Mesodermal cell (in vitro differentiated cells): ENCODE measurements at regions not wholly inside any gene's neighbourhood (a gene's known extent, or its start where the extent isn't known, plus 50 kb on each side); places are given as distances from the start of the nearest gene placed in this dataset.

Experiments used
- H3K27ac ChIP-seq: 2 replicates; pipeline ENCODE4 v1.7.0; 2013; ENCODE audit warnings: mild to moderate bottlenecking, low read depth, low read length, moderate library complexity; ENCODE audit not compliant: severe bottlenecking
- H3K36me3 ChIP-seq: 2 replicates; pipeline ENCODE4 v1.7.1; 2013; ENCODE audit warnings: mild to moderate bottlenecking, low read length, moderate library complexity; ENCODE audit not compliant: control insufficient read depth, insufficient read depth
- H3K4me1 ChIP-seq: one replicate; pipeline ENCODE4 v1.7.1; 2013; ENCODE audit warnings: mild to moderate bottlenecking, low read length; ENCODE audit not compliant: insufficient read depth, control insufficient read depth, poor library complexity, severe bottlenecking
- H3K4me3 ChIP-seq: 2 replicates; pipeline ENCODE4 v1.7.0; 2013; ENCODE audit warnings: low read length, control low read depth, mild to moderate bottlenecking; ENCODE audit not compliant: insufficient read depth, poor library complexity, severe bottlenecking; ENCODE audit errors: extremely low read depth
- H3K9me3 ChIP-seq: 2 replicates; pipeline ENCODE4 v1.7.1; 2013; ENCODE audit warnings: mild to moderate bottlenecking, low read length, moderate library complexity; ENCODE audit not compliant: control insufficient read depth
- WGBS, 2 experiments: methylation state at CpG; one replicate each; pipeline ENCODE4 v1.1.5; 2013; ENCODE audit warnings: missing lambda C conversion rate in 2 of 2; ENCODE audit not compliant: insufficient coverage in 2 of 2; 5-methylcytosine and 5-hydroxymethylcytosine counted together

DNA sequence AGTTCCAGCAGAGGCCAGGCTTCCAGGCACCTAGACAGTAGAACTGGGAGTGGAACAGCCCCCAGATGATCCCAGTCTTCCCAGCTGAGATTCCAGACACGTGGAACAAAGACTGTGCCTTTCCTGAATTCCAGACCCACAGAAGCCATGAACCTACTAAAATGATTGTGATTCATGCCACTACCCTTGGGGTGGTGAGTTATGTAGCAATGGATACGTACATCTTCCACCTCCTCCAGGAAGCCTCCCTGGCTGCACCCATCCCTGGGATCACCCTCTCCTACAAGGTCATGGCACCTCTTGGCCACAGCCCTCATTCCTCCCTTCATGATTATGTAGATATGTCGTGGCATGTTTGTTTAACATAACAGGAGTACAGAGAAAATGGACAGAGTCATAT lies 83.4 kb downstream of the NPTX2 start:
- Histone ChIP-seq H3K36me3 (no peaks in the 10 kb centered on the region), H3K4me1 (no peaks in the 10 kb centered on the region), H3K27ac (no peak overlapping the region), H3K9me3 (peaks cover under 1% of the 10 kb centered on the region), H3K4me3 (no peak overlapping the region)
- WGBS, 2 experiments: 63 to 71% methylated on average over 1 to 2 of the region's 3 CpGs

- WGBS, 2 experiments: 86 to 87% methylated on average over 8 to 10 of the region's 11 CpGs
- no peaks in the 10 kb centered on the region for H3K9me3 ChIP-seq
- H3K4me1 ChIP-seq: no peaks in the 10 kb centered on the region
- H3K36me3 ChIP-seq: no peaks in the 10 kb centered on the region
- H3K4me3 ChIP-seq: no peak overlapping the region
- no peak overlapping the region for H3K27ac ChIP-seq
Observed at GRCh38 chr7:98701372-98701771, 84.3 kb downstream of the NPTX2 start.

GRCh38 chr7:98702021-98702420 lies 84.9 kb downstream of the NPTX2 start:
- H3K27ac ChIP-seq: no peak overlapping the region
- 100% methylated on average over 1 of the region's 2 CpGs; no CpG with 5 or more reads in 1 of the 2 experiments for WGBS, 2 experiments
- no peaks in the 10 kb centered on the region for H3K36me3 ChIP-seq
- H3K9me3 ChIP-seq: no peaks in the 10 kb centered on the region
- H3K4me1 ChIP-seq: no peaks in the 10 kb centered on the region
- H3K4me3 ChIP-seq: no peak overlapping the region

DNA sequence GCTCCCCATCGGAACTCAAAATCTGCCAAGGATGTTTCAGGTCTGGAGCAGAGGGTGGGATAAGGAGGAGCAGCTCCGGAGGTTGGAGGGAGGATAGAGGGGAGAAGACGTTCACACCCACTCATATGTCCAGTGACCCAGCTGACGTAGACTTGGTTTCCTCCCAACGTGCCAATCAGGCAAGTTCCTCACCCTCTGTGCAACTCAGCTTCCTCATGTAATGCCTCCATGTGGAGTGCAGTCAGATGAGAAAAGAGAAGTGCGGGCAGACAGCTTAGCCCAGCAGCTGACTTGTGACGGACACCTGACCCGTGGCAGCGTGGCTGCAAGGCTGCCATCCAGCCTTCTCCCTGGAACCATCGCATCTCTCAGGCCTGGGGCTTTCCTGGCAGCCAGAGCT lies 86.8 kb downstream of the NPTX2 start:
- Histone ChIP-seq H3K4me1 (no peaks in the 10 kb centered on the region), H3K9me3 (no peaks in the 10 kb centered on the region), H3K27ac (no peak overlapping the region), H3K4me3 (no peak overlapping the region), H3K36me3 (no peaks in the 10 kb centered on the region)
- WGBS, 2 experiments: 86 to 88% methylated on average over 7 to 8 of the region's 10 CpGs

- H3K9me3 ChIP-seq: no peaks in the 10 kb centered on the region
- no peaks in the 10 kb centered on the region for H3K4me1 ChIP-seq
- no peak overlapping the region for H3K4me3 ChIP-seq
- WGBS, 2 experiments: 76% methylated on average over 14 of the region's 14 CpGs
- H3K36me3 ChIP-seq: no peaks in the 10 kb centered on the region
- H3K27ac ChIP-seq: no peak overlapping the region
Observed at GRCh38 chr7:98705626-98706025, 88.5 kb downstream of the NPTX2 start.

DNA sequence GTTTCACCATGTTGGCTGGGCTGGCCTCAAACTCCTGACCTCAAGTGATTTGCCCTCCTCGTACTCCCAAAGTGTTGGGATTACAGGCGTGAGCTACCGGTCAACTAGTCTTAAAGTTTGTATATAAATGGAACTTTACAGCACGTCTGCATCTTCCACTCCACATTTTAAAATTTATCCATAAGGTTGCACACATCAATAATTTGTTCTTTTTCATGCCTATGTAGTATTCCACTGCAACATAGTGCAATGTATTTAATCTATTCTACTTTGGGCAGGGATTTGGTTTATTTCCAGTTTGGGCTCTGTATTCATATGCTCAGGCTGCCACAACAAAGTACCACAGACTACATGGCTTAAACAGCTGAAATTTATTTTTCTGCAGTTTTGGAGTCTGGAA lies 90.0 kb downstream of the NPTX2 start:
- Histone ChIP-seq H3K4me3 (no peak overlapping the region), H3K36me3 (no peaks in the 10 kb centered on the region), H3K9me3 (no peaks in the 10 kb centered on the region), H3K27ac (no peak overlapping the region), H3K4me1 (no peaks in the 10 kb centered on the region)
- WGBS, 2 experiments: 60% methylated on average over 1 of the region's 4 CpGs; no CpG with 5 or more reads in 1 of the 2 experiments

DNA sequence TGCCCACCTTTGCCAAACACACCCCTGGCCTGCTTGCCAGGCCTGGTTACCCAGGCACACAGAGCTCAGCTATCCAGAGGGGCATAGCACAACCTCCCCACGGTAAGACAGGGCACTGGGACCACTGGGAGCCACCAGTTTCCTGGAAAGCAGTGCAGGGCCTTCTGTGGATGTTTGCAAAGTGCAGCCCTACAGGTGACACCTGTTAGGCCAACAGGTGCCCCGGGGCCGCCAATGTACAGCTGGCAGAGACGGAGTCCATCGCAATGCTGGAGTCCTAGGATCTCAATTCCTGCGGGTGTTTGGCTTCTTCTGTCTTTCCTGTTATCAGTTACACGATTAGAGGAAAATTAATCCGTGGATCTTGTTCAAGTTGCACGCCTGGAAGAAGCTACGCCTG lies 94.9 kb downstream of the NPTX2 start:
- WGBS, 2 experiments: 92 to 96% methylated on average over 9 to 10 of the region's 10 CpGs
- H3K4me3 ChIP-seq: no peak overlapping the region
- no peaks in the 10 kb centered on the region for H3K4me1 ChIP-seq
- no peaks in the 10 kb centered on the region for H3K9me3 ChIP-seq
- no peak overlapping the region for H3K27ac ChIP-seq
- H3K36me3 ChIP-seq: no peaks in the 10 kb centered on the region

DNA sequence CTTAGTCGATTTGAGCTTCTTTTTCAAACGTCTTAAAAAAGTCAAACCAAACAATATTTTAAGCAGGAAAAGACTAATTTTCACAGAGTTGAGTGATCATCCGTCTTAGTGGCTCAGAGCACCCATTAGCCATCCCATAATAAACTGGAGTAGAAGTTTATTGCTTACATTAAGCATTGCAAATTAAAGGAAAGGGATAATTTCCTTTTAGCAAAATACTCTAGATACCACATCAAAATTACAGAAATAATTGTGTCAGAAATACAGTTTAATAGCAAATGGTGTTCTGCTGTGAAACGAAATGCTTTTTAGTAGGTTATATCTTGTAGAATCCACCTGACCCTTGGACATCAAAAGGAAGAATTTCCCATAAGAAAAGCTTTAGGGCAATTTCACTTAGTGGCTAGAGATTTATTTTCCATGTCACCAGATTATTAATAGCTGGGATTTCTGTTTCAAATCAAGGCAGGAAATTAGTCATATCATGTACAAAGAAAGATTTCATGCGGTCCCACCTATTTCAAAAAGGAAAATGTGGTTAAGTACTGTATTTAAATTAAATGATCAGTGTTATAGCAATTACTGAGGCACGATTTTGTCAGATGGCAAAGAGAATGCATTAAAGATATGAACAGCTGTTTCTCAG lies 96.2 kb downstream of the NPTX2 start:
- Histone ChIP-seq H3K4me1 (no peaks in the 10 kb centered on the region), H3K4me3 (no peak overlapping the region), H3K27ac (no peak overlapping the region), H3K9me3 (no peaks in the 10 kb centered on the region), H3K36me3 (no peaks in the 10 kb centered on the region)
- 71% methylated on average over 3 of the region's 6 CpGs; no CpG with 5 or more reads in 1 of the 2 experiments for WGBS, 2 experiments

DNA sequence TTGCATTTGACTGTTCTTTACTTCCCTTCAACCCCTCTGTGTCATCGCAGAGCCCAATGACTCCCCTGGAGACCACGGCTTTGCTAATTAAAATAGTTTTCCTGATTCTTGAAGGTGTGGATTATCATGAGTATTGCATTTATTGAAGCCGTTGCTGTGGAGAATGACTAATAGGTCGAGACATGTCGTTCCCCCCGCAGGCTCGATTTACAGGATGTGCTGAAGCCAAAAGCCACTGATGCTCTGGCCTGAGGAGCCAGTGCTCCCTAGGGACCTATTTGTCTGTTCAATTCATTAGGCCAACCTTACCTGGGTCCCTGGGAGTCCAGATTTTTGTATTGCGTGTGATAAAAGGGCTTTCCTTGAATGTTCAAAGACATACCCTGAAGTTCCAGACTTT lies 102.3 kb downstream of the NPTX2 start:
- Histone ChIP-seq H3K36me3 (no peaks in the 10 kb centered on the region), H3K4me1 (no peaks in the 10 kb centered on the region), H3K9me3 (no peaks in the 10 kb centered on the region), H3K27ac (no peak overlapping the region), H3K4me3 (no peak overlapping the region)
- 58 to 60% methylated on average over 6 of the region's 8 CpGs for WGBS, 2 experiments

- Histone ChIP-seq H3K4me3 (no peak overlapping the region), H3K36me3 (no peaks in the 10 kb centered on the region), H3K9me3 (no peaks in the 10 kb centered on the region), H3K27ac (no peak overlapping the region), H3K4me1 (no peaks in the 10 kb centered on the region)
- 33 to 52% methylated on average over 1 to 2 of the region's 4 CpGs for WGBS, 2 experiments
Observed at GRCh38 chr7:98722402-98722801, 105.3 kb downstream of the NPTX2 start.

DNA sequence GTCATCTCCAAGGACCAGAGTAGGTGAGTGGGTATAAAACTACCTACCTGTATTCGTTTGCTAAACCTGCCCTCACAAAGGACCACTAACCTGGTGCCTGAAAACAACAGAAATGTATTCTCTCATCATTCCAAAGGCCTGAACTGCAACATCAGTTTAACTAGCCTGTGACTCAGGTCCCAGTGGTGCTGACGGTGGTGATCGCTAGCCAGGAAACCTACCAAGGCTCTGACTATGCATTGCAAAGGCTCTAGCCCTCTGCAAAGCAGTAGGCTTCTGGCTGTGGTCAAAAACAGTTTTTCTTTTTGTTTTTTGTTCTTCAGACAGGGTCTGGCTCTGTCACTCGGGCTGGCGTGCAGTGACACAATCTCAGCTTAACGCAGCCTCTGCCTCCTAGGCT lies 107.5 kb downstream of the NPTX2 start:
- 75 to 80% methylated on average over 5 of the region's 6 CpGs for WGBS, 2 experiments
- Histone ChIP-seq H3K27ac (no peak overlapping the region), H3K36me3 (no peaks in the 10 kb centered on the region), H3K9me3 (no peaks in the 10 kb centered on the region), H3K4me3 (no peak overlapping the region), H3K4me1 (no peaks in the 10 kb centered on the region)
